Hepatocyte (in vitro differentiated cells): ENCODE measurements at regions not wholly inside any gene's neighbourhood (a gene's known extent, or its start where the extent isn't known, plus 50 kb on each side); places are given as distances from the start of the nearest gene placed in this dataset.
A peak's percentile ranks its signal among the peaks of the same experiment; 100 is the strongest.

Experiments used
- DNase-seq: peaks from one replicate; pipeline ENCODE4 v3.0.0-alpha.2; 2016; ENCODE audit warnings: low spot score
- H2AFZ ChIP-seq: fragments of 200-600 bp; sonication (generic); 2 replicates; pipeline ENCODE4 v1.6.0; 2016; ENCODE audit warnings: antibody characterized with exemption, mild to moderate bottlenecking
- H3K27ac ChIP-seq: fragments of 200-600 bp; sonication (generic); 2 replicates; pipeline ENCODE4 v1.5.1; 2016; ENCODE audit warnings: mild to moderate bottlenecking
- H3K27me3 ChIP-seq: fragments of 200-600 bp; sonication (generic); 2 replicates; pipeline ENCODE4 v1.6.1; 2016
- H3K36me3 ChIP-seq: fragments of 200-600 bp; sonication (generic); replicated peaks from 2 replicates; pipeline ENCODE4 v1.5.1; 2016; ENCODE audit warnings: low read depth; ENCODE audit not compliant: insufficient read depth
- H3K4me1 ChIP-seq: fragments of 200-600 bp; sonication (generic); 2 replicates; pipeline ENCODE4 v1.5.1; 2016; ENCODE audit warnings: mild to moderate bottlenecking, moderate library complexity; ENCODE audit not compliant: insufficient read depth
- H3K4me2 ChIP-seq: fragments of 200-600 bp; sonication (generic); 2 replicates; pipeline ENCODE4 v1.6.0; 2016
- H3K4me3 ChIP-seq: fragments of 200-600 bp; sonication (generic); 2 replicates; pipeline ENCODE4 v1.5.1; 2016; ENCODE audit warnings: mild to moderate bottlenecking
- H3K79me2 ChIP-seq: fragments of 200-600 bp; sonication (generic); 2 replicates; pipeline ENCODE4 v1.6.0; 2017; ENCODE audit warnings: mild to moderate bottlenecking
- H3K9me2 ChIP-seq: fragments of 200-600 bp; sonication (generic); replicated peaks from 2 replicates; pipeline ENCODE4 v1.6.0; 2017; ENCODE audit warnings: mild to moderate bottlenecking; ENCODE audit not compliant: insufficient read depth
- H3K9me3 ChIP-seq: fragments of 200-600 bp; sonication (generic); 2 replicates; pipeline ENCODE4 v1.5.1; 2016; ENCODE audit warnings: low read depth, mild to moderate bottlenecking
- H4K20me1 ChIP-seq: fragments of 200-600 bp; sonication (generic); 2 replicates; pipeline ENCODE4 v1.6.0; 2016; ENCODE audit warnings: mild to moderate bottlenecking; ENCODE audit not compliant: insufficient read depth, poor library complexity, severe bottlenecking
- CTCF ChIP-seq: fragments of 200-600 bp; sonication (generic); IDR thresholded peaks from 2 replicates; pipeline ENCODE4 v1.5.1; 2016; ENCODE audit warnings: antibody characterized with exemption, mild to moderate bottlenecking; ENCODE audit not compliant: poor library complexity
- EZH2 ChIP-seq: fragments of 200-600 bp; sonication (generic); IDR thresholded peaks from 2 replicates; pipeline ENCODE4 v1.6.1; 2016; ENCODE audit warnings: antibody characterized with exemption, mild to moderate bottlenecking, borderline replicate concordance
- EZH2phosphoT487 ChIP-seq: fragments of 200-600 bp; sonication (generic); IDR thresholded peaks from one replicate; pipeline ENCODE4 v1.6.1; 2018; ENCODE audit warnings: antibody characterized with exemption, mild to moderate bottlenecking, low read depth, moderate library complexity; ENCODE audit not compliant: unreplicated experiment, severe bottlenecking
- WGBS: methylation state at CpG from one replicate; pipeline ENCODE4 v1.1.6; 2016; ENCODE audit warnings: low lambda C conversion rate; ENCODE audit errors: missing lambda C conversion rate; 5-methylcytosine and 5-hydroxymethylcytosine counted together

DNA sequence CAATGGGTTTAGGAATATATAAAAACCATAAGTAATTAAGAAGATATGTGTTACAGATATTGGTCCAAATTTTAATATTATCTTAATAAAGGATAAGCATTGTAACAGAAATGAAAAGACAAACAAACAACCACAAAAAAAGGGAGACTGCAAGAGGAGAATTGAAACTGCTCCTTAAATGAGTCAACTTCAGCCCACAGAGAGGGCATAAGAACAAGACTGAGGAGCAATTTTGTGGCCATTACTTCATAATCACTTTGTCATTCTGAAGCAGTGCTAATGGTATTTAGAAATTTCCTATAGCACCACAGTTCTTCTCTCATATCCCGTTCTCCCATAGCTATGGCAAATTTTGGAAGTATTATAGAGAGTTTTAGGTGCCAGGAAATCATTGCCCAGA is 193.2 kb upstream of the HNMT start:
- no peaks in the 10 kb centered on the region for H3K36me3 ChIP-seq
- H3K9me3 ChIP-seq = no peaks in the 10 kb centered on the region
- no peak overlapping the region for H2AFZ ChIP-seq
- 93% methylated on average over 1 of the region's 1 CpG for WGBS
- no peaks in the 10 kb centered on the region for H3K27me3 ChIP-seq
- no peaks in the 10 kb centered on the region for H4K20me1 ChIP-seq
- H3K4me3 ChIP-seq = no peak overlapping the region
- no peaks in the 10 kb centered on the region for H3K4me1 ChIP-seq
- no peak overlapping the region for H3K27ac ChIP-seq
- DNase-seq = no peak
- H3K9me2 ChIP-seq = no peaks in the 10 kb centered on the region
- TF ChIP-seq EZH2 (no peak), CTCF (no peak), EZH2phosphoT487 (no peak)
- no peaks in the 10 kb centered on the region for H3K79me2 ChIP-seq
- H3K4me2 ChIP-seq = no peak overlapping the region

DNA sequence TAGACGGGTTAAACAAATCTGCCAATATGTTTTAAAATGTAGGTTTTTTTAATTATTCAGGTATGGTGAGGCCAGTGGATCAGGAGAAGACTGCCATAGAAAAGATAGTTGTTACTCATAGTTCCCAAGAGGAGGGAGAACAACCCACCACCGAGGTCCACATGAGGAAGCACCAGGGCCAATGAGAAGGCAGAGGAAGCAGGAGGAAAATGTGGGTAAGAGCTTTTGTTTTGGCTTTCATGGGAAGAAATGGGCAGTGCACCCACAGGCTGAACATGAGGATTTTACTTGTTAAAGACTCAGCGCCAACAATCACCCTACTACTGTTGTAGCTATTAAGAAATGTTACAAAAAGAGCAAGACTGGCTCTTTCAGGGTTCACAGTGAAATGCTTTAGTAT is 191.8 kb upstream of the HNMT start:
- H3K27me3 ChIP-seq = no peaks in the 10 kb centered on the region
- no peak overlapping the region for H3K4me3 ChIP-seq
- 91% methylated on average over 3 of the region's 3 CpGs for WGBS
- H3K79me2 ChIP-seq = no peaks in the 10 kb centered on the region
- no peak overlapping the region for H2AFZ ChIP-seq
- no peaks in the 10 kb centered on the region for H3K9me2 ChIP-seq
- H3K27ac ChIP-seq = no peak overlapping the region
- no peak for DNase-seq
- H3K36me3 ChIP-seq = no peaks in the 10 kb centered on the region
- H4K20me1 ChIP-seq = no peaks in the 10 kb centered on the region
- H3K4me1 ChIP-seq = no peaks in the 10 kb centered on the region
- TF ChIP-seq CTCF = no peak
- no peak for TF ChIP-seq EZH2phosphoT487
- TF ChIP-seq EZH2 = no peak
- no peaks in the 10 kb centered on the region for H3K9me3 ChIP-seq
- no peak overlapping the region for H3K4me2 ChIP-seq

GRCh38 chr2:137775529-137775928 is 188.7 kb upstream of the HNMT start:
- H3K79me2 ChIP-seq = no peaks in the 10 kb centered on the region
- no peaks in the 10 kb centered on the region for H4K20me1 ChIP-seq
- H3K27ac ChIP-seq = peak overlapping the region; percentile 77
- no peaks in the 10 kb centered on the region for H3K9me2 ChIP-seq
- no peaks in the 10 kb centered on the region for H3K4me1 ChIP-seq
- 31% methylated on average over 3 of the region's 3 CpGs for WGBS
- no peaks in the 10 kb centered on the region for H3K36me3 ChIP-seq
- H2AFZ ChIP-seq = no peak overlapping the region
- H3K9me3 ChIP-seq = no peaks in the 10 kb centered on the region
- peak overlapping the region; percentile 2 for H3K4me2 ChIP-seq
- no peak overlapping the region for H3K4me3 ChIP-seq
- no peaks in the 10 kb centered on the region for H3K27me3 ChIP-seq
- no peak for TF ChIP-seq CTCF
- no peak for TF ChIP-seq EZH2phosphoT487
- DNase-seq = peak; percentile 60

DNA sequence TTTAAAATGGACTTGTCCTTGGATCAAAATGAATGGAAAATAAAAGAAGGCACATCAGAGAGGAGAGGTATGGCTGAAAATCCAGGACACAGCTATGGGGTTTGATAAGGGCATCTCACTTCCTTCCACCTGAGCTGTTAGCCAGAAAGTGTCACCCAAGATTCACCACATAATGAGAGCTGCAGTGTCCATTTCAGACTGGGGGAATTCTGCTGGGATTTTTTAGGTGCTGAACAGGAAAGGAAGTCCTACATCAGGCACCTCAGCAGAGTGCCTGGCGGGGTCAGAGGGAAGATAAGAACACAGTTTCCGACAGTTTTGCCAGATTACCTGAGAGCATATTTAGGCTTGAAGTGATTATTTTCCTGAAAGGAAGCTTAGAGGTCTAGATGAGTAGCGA is 187.6 kb upstream of the HNMT start:
- Histone ChIP-seq H3K27ac (peak overlapping the region; percentile 77), H3K27me3 (no peaks in the 10 kb centered on the region), H3K9me3 (no peaks in the 10 kb centered on the region), H3K79me2 (no peaks in the 10 kb centered on the region), H3K4me3 (no peak overlapping the region), H3K9me2 (no peaks in the 10 kb centered on the region), H3K4me1 (no peaks in the 10 kb centered on the region), H3K4me2 (no peak overlapping the region), H4K20me1 (no peaks in the 10 kb centered on the region), H3K36me3 (no peaks in the 10 kb centered on the region), H2AFZ (no peak overlapping the region)
- no peak for DNase-seq
- TF ChIP-seq EZH2phosphoT487 = no peak
- TF ChIP-seq EZH2 = no peak
- TF ChIP-seq CTCF = no peak
- WGBS = 73% methylated on average over 3 of the region's 3 CpGs
